ENCODE measurements at regions not wholly inside any gene's neighbourhood (a gene's known extent, or its start where the extent isn't known, plus 50 kb on each side); places are given as distances from the start of the nearest gene placed in this dataset.

GRCh38 chr3:171967137-171967783, 72.1 kb upstream of the FNDC3B start:
- TF ChIP-seq POLR2A (IDR thresholded peaks at IDR 0.05; ENCODE audit: low read length) (no peak), GATA1 (IDR thresholded peaks at IDR 0.05; ENCODE audit: low read depth, low read length) (no peak)

Data from erythroblast (primary cell).